Osteoblast (primary cell): ENCODE measurements at regions not wholly inside any gene's neighbourhood (a gene's known extent, or its start where the extent isn't known, plus 50 kb on each side); places are given as distances from the start of the nearest gene placed in this dataset.

Source experiments
- DNase-seq: peaks from one replicate; pipeline ENCODE4 v3.0.0; 2011; ENCODE audit warnings: low spot score, mixed read lengths; ENCODE audit not compliant: insufficient read length; ENCODE audit errors: missing footprints
- H2AFZ ChIP-seq: 2 replicates; pipeline ENCODE4 v1.6.0; 2011; ENCODE audit warnings: mild to moderate bottlenecking, low read length
- H3K27ac ChIP-seq: 2 replicates; pipeline ENCODE4 v1.5.1; 2011; ENCODE audit warnings: mild to moderate bottlenecking, low read depth, low read length, moderate library complexity
- H3K27me3 ChIP-seq: 2 replicates; pipeline ENCODE4 v1.6.0; 2012; ENCODE audit warnings: mild to moderate bottlenecking, control low read depth, inconsistent platforms, low read length, moderate library complexity; ENCODE audit not compliant: insufficient read depth
- H3K36me3 ChIP-seq: 2 replicates; pipeline ENCODE4 v1.5.1; 2011; ENCODE audit warnings: mild to moderate bottlenecking, low read length, control low read depth, moderate library complexity; ENCODE audit not compliant: insufficient read depth
- H3K4me1 ChIP-seq: 2 replicates; pipeline ENCODE4 v1.5.1; 2011; ENCODE audit warnings: mild to moderate bottlenecking, low read length, control low read depth, moderate library complexity; ENCODE audit not compliant: insufficient read depth
- H3K4me2 ChIP-seq: 2 replicates; pipeline ENCODE4 v1.6.0; 2011; ENCODE audit warnings: mild to moderate bottlenecking, low read length; ENCODE audit not compliant: insufficient read depth
- H3K4me3 ChIP-seq: fragments of 200-600 bp; sonication (generic); 3 replicates; pipeline ENCODE4 v1.5.1; 2012; ENCODE audit warnings: mild to moderate bottlenecking, low read length, inconsistent platforms; ENCODE audit not compliant: insufficient read depth
- H3K79me2 ChIP-seq: 2 replicates; pipeline ENCODE4 v1.6.0; 2012; ENCODE audit warnings: mild to moderate bottlenecking, low read length, control low read depth, inconsistent platforms; ENCODE audit not compliant: insufficient read depth
- H3K9me3 ChIP-seq: 2 replicates; pipeline ENCODE4 v1.5.1; 2011; ENCODE audit warnings: low read depth, low read length, control low read depth
- H4K20me1 ChIP-seq: 2 replicates; pipeline ENCODE4 v1.6.0; 2012; ENCODE audit warnings: mild to moderate bottlenecking, low read length, control low read depth; ENCODE audit not compliant: insufficient read depth
- TF ChIP-seq, protein P1 (sequence below): IDR thresholded peaks from 2 replicates; pipeline ENCODE4 v1.5.1; 2011; ENCODE audit warnings: mild to moderate bottlenecking, low read depth, low read length, moderate library complexity; ENCODE audit errors: extremely low read depth

DNA sequence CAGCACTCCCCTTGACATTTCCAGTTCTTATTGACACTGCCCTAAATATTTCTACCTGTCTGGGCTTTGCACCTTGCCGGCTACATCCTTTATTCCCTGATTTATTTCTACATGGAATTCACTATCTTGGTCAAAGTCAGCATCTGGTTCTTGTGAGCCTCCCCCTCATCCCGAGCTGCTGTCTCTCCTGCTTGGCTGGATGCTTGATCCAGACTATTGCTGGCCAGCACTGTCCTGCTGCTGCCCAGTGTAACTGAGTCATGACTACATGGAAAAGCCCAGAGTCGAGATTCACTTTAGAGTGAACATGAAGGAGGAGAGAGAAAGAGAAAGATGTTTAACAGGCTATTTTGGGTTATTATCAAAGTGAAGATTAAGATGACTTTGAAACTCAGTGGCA is 142.2 kb downstream of the OPN5 start:
- Histone ChIP-seq H3K9me3 (no peaks in the 10 kb centered on the region), H3K4me3 (no peak overlapping the region), H3K79me2 (no peaks in the 10 kb centered on the region), H4K20me1 (no peaks in the 10 kb centered on the region), H3K36me3 (no peaks in the 10 kb centered on the region), H2AFZ (no peak overlapping the region), H3K4me1 (no peaks in the 10 kb centered on the region), H3K27me3 (no peaks in the 10 kb centered on the region), H3K27ac (no peak overlapping the region), H3K4me2 (no peak overlapping the region)
- no peak for DNase-seq
- TF ChIP-seq, protein P1, sequence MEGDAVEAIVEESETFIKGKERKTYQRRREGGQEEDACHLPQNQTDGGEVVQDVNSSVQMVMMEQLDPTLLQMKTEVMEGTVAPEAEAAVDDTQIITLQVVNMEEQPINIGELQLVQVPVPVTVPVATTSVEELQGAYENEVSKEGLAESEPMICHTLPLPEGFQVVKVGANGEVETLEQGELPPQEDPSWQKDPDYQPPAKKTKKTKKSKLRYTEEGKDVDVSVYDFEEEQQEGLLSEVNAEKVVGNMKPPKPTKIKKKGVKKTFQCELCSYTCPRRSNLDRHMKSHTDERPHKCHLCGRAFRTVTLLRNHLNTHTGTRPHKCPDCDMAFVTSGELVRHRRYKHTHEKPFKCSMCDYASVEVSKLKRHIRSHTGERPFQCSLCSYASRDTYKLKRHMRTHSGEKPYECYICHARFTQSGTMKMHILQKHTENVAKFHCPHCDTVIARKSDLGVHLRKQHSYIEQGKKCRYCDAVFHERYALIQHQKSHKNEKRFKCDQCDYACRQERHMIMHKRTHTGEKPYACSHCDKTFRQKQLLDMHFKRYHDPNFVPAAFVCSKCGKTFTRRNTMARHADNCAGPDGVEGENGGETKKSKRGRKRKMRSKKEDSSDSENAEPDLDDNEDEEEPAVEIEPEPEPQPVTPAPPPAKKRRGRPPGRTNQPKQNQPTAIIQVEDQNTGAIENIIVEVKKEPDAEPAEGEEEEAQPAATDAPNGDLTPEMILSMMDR, result no peak

DNA sequence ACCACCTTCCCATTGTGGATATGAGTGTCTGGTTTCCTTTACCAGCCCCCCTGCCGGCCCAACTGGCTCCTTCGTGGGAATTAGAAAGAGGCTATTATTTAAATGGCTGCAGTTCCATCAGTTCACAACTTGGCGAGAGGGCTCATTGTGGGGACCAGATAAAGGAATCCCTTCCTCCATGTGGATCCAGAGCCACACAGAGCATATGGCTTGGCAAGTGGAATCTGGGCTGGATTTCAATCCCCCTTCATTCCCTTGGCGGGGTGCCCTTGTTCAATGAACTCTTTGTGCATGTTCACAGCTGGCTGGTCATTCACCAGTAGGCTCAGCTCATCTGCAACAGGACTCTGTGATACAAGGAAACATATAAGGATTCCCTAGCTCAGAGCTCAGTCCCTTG is 140.6 kb downstream of the OPN5 start:
- Histone ChIP-seq H2AFZ (no peak overlapping the region), H3K4me2 (no peak overlapping the region), H3K27me3 (no peaks in the 10 kb centered on the region), H3K79me2 (no peaks in the 10 kb centered on the region), H3K4me3 (no peak overlapping the region), H3K36me3 (no peaks in the 10 kb centered on the region), H4K20me1 (no peaks in the 10 kb centered on the region), H3K4me1 (no peaks in the 10 kb centered on the region), H3K9me3 (no peaks in the 10 kb centered on the region), H3K27ac (no peak overlapping the region)
- TF ChIP-seq, protein P1, result no peak
- no peak for DNase-seq

DNA sequence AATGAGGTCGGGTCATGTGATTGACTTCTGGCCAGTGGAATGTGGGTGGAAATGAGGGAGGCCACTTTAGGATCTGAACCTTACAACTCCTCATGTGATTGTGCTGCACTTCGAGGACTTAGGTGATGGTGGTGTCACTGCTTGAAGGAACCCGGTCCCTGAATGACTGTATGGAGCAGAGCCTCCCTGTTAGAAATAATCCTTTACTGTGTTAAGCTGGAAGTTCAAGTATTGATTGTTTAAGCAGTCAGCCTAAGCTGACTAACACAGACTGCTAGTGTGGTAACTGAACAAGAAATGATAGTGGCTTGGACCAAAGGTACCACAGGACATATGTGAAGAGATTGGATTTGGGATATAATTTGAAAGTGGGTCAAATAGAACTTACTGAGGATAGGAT is 138.0 kb downstream of the OPN5 start:
- Histone ChIP-seq H3K4me2 (no peak overlapping the region), H2AFZ (no peak overlapping the region), H3K4me3 (no peak overlapping the region), H3K9me3 (no peaks in the 10 kb centered on the region), H3K79me2 (no peaks in the 10 kb centered on the region), H4K20me1 (no peaks in the 10 kb centered on the region), H3K4me1 (no peaks in the 10 kb centered on the region), H3K36me3 (no peaks in the 10 kb centered on the region), H3K27ac (no peak overlapping the region), H3K27me3 (no peaks in the 10 kb centered on the region)
- DNase-seq, result no peak
- TF ChIP-seq, protein P1, result no peak

DNA sequence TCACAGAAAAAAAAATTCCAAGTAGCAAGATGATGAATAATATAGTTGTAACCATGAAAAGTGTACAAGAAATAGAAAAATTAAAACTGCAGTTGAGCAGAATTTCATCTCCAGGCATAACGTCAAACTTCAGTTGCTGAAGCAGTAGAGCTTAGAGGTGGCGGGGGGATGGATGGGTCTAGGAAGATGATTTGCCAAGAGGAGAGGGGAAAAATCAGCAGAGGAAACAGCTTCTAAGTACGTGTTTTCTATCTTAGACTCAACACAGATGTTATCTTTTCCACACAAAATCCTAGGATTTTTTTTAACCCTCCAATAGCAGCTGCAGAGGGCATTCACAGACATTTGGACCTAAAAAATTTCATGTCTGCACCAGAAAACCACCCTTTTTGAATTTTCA is 136.0 kb downstream of the OPN5 start:
- Histone ChIP-seq H3K4me1 (no peaks in the 10 kb centered on the region), H3K9me3 (no peaks in the 10 kb centered on the region), H2AFZ (no peak overlapping the region), H3K36me3 (no peaks in the 10 kb centered on the region), H3K27ac (no peak overlapping the region), H3K79me2 (no peaks in the 10 kb centered on the region), H3K4me3 (no peak overlapping the region), H4K20me1 (no peaks in the 10 kb centered on the region), H3K27me3 (no peaks in the 10 kb centered on the region), H3K4me2 (no peak overlapping the region)
- TF ChIP-seq, protein P1, result no peak
- DNase-seq, result no peak
